GM23248 (cell line): ENCODE measurements at regions not wholly inside any gene's neighbourhood (a gene's known extent, or its start where the extent isn't known, plus 50 kb on each side); places are given as distances from the start of the nearest gene placed in this dataset.

Experiments
- DNase-seq: peaks from one replicate; pipeline ENCODE4 v3.0.0-alpha.2; 2015
- H2AFZ ChIP-seq: fragments of 200-600 bp; sonication (generic); 2 replicates; pipeline ENCODE4 v1.6.1; 2016; ENCODE audit warnings: antibody characterized with exemption
- H3F3A ChIP-seq: fragments of 200-600 bp; sonication (generic); 2 replicates; pipeline ENCODE4 v1.6.1; 2016; ENCODE audit warnings: mild to moderate bottlenecking, antibody characterized with exemption, mixed run types; ENCODE audit not compliant: insufficient read depth
- H3K27ac ChIP-seq: fragments of 200-600 bp; sonication (generic); 2 replicates; pipeline ENCODE4 v1.5.1; 2016; ENCODE audit warnings: mild to moderate bottlenecking
- H3K27me3 ChIP-seq: fragments of 200-600 bp; sonication (generic); replicated peaks from 2 replicates; pipeline ENCODE4 v1.6.1; 2016; ENCODE audit warnings: mild to moderate bottlenecking; ENCODE audit not compliant: insufficient read depth
- H3K36me3 ChIP-seq: fragments of 200-600 bp; sonication (generic); 2 replicates; pipeline ENCODE4 v1.6.1; 2016; ENCODE audit warnings: low read depth, mild to moderate bottlenecking
- H3K4me1 ChIP-seq: fragments of 200-600 bp; sonication (generic); 2 replicates; pipeline ENCODE4 v1.6.1; 2016; ENCODE audit warnings: mild to moderate bottlenecking; ENCODE audit not compliant: insufficient read depth
- H3K4me2 ChIP-seq: fragments of 200-600 bp; sonication (generic); one replicate; pipeline ENCODE4 v1.6.1; 2016; ENCODE audit warnings: mild to moderate bottlenecking; ENCODE audit not compliant: unreplicated experiment
- H3K4me3 ChIP-seq: fragments of 200-600 bp; sonication (generic); 2 replicates; pipeline ENCODE4 v1.5.1; 2016; ENCODE audit warnings: mild to moderate bottlenecking
- H3K79me2 ChIP-seq: fragments of 200-600 bp; sonication (generic); 2 replicates; pipeline ENCODE4 v1.6.1; 2016; ENCODE audit warnings: mild to moderate bottlenecking; ENCODE audit not compliant: insufficient read depth
- H3K9ac ChIP-seq: fragments of 200-600 bp; sonication (generic); 2 replicates; pipeline ENCODE4 v1.6.1; 2016; ENCODE audit warnings: mild to moderate bottlenecking
- H3K9me2 ChIP-seq: fragments of 200-600 bp; sonication (generic); 2 replicates; pipeline ENCODE4 v1.6.1; 2016; ENCODE audit warnings: mixed run types, mild to moderate bottlenecking, moderate library complexity; ENCODE audit not compliant: insufficient read depth
- H3K9me3 ChIP-seq: fragments of 200-600 bp; sonication (generic); one replicate; pipeline ENCODE4 v1.6.1; 2017; ENCODE audit warnings: low read depth
- H4K20me1 ChIP-seq: fragments of 200-600 bp; sonication (generic); 2 replicates; pipeline ENCODE4 v1.6.0; 2016; ENCODE audit not compliant: insufficient read depth
- EZH2 ChIP-seq: fragments of 200-600 bp; sonication (generic); IDR thresholded peaks from 2 replicates; pipeline ENCODE4 v1.6.1; 2018; ENCODE audit warnings: antibody characterized with exemption, mild to moderate bottlenecking; ENCODE audit not compliant: insufficient read depth, poor library complexity, severe bottlenecking
- EZH2phosphoT487 ChIP-seq: fragments of 200-600 bp; sonication (generic); IDR thresholded peaks from 2 replicates; pipeline ENCODE4 v1.6.1; 2018; ENCODE audit warnings: antibody characterized with exemption, moderate library complexity, mild to moderate bottlenecking, low read depth; ENCODE audit not compliant: insufficient read depth
- WGBS, 2 experiments: methylation state at CpG; one replicate each; pipeline ENCODE4 v1.1.6; 2015 to 2017; ENCODE audit warnings: low lambda C conversion rate in 2 of 2, low coverage in 1 of 2; ENCODE audit errors: missing lambda C conversion rate in 2 of 2; 5-methylcytosine and 5-hydroxymethylcytosine counted together
- in situ Hi-C: fragments of 300-500 bp; cut with MboI; formaldehyde crosslinking; loops from 2 replicates; pipeline ENCODE4 v1.15.0; 2020

GRCh38 chr11:11742486-11742885, 99.3 kb upstream of the USP47 start:
- H3K27me3 ChIP-seq, result no peaks in the 10 kb centered on the region; the same call in 1 of the 2 replicates
- in situ Hi-C loops, result no loop called here
- 76 to 86% methylated on average over 5 of the region's 5 CpGs for WGBS, 2 experiments

GRCh38 chr11:11740836-11741235, 100.9 kb upstream of the USP47 start:
- Histone ChIP-seq H3K4me2 (no peak overlapping the region), H3K79me2 (no peaks in the 10 kb centered on the region), H3K9me3 (no peaks in the 10 kb centered on the region), H3K27me3 (peaks cover 4% of the 10 kb centered on the region; the same call in 1 of the 2 replicates), H3K4me3 (no peak overlapping the region), H3K4me1 (no peaks in the 10 kb centered on the region), H3K27ac (no peak overlapping the region), H3K9me2 (no peaks in the 10 kb centered on the region), H4K20me1 (no peaks in the 10 kb centered on the region), H2AFZ (no peak overlapping the region), H3K9ac (no peak overlapping the region), H3K36me3 (no peaks in the 10 kb centered on the region), H3F3A (no peaks in the 10 kb centered on the region)
- WGBS, 2 experiments, result 9 to 19% methylated on average over 1 of the region's 1 CpG
- in situ Hi-C loops, result no loop called here
- TF ChIP-seq EZH2phosphoT487, result no peak
- TF ChIP-seq EZH2, result no peak
- no peak for DNase-seq

More at GRCh38 chr11:11742486-11742885, 99.3 kb upstream of the USP47 start:
- no peaks in the 10 kb centered on the region for H4K20me1 ChIP-seq
- H3K9ac ChIP-seq, result no peak overlapping the region
- no peaks in the 10 kb centered on the region for H3K9me2 ChIP-seq
- no peak for TF ChIP-seq EZH2
- no peak for TF ChIP-seq EZH2phosphoT487
- H2AFZ ChIP-seq, result no peak overlapping the region
- no peaks in the 10 kb centered on the region for H3F3A ChIP-seq
- H3K79me2 ChIP-seq, result no peaks in the 10 kb centered on the region
- no peaks in the 10 kb centered on the region for H3K4me1 ChIP-seq
- H3K9me3 ChIP-seq, result no peaks in the 10 kb centered on the region
- DNase-seq, result no peak
- no peak overlapping the region for H3K4me3 ChIP-seq
- no peaks in the 10 kb centered on the region for H3K36me3 ChIP-seq
- no peak overlapping the region for H3K27ac ChIP-seq
- no peak overlapping the region for H3K4me2 ChIP-seq

GRCh38 chr11:11740073-11740702, 101.6 kb upstream of the USP47 start:
- H2AFZ ChIP-seq, result no peak overlapping the region
- H3K4me1 ChIP-seq, result no peaks in the 10 kb centered on the region
- DNase-seq, result no peak
- no peaks in the 10 kb centered on the region for H3F3A ChIP-seq
- no peaks in the 10 kb centered on the region for H3K9me2 ChIP-seq
- H4K20me1 ChIP-seq, result no peaks in the 10 kb centered on the region
- H3K9me3 ChIP-seq, result no peaks in the 10 kb centered on the region
- H3K9ac ChIP-seq, result no peak overlapping the region
- H3K79me2 ChIP-seq, result no peaks in the 10 kb centered on the region
- 60 to 64% methylated on average over 6 of the region's 6 CpGs for WGBS, 2 experiments
- no peak overlapping the region for H3K4me3 ChIP-seq
- in situ Hi-C loops, result no loop called here
- peaks cover 4% of the 10 kb centered on the region; the same call in 1 of the 2 replicates for H3K27me3 ChIP-seq
- H3K36me3 ChIP-seq, result no peaks in the 10 kb centered on the region
- no peak overlapping the region for H3K27ac ChIP-seq
- no peak overlapping the region for H3K4me2 ChIP-seq
- TF ChIP-seq EZH2 (no peak), EZH2phosphoT487 (no peak)

GRCh38 chr11:11738370-11738769, 103.4 kb upstream of the USP47 start:
- H3K27me3 ChIP-seq, result peaks cover 4% of the 10 kb centered on the region
- H3K4me3 ChIP-seq, result no peak overlapping the region
- no peaks in the 10 kb centered on the region for H3K4me1 ChIP-seq
- in situ Hi-C loops, result no loop called here
- H3K79me2 ChIP-seq, result no peaks in the 10 kb centered on the region
- no peaks in the 10 kb centered on the region for H3K9me2 ChIP-seq
- no peaks in the 10 kb centered on the region for H3K9me3 ChIP-seq
- H3F3A ChIP-seq, result no peaks in the 10 kb centered on the region
- no peak overlapping the region for H2AFZ ChIP-seq
- H3K4me2 ChIP-seq, result no peak overlapping the region
- no peak overlapping the region for H3K27ac ChIP-seq
- H4K20me1 ChIP-seq, result no peaks in the 10 kb centered on the region
- H3K36me3 ChIP-seq, result no peaks in the 10 kb centered on the region
- TF ChIP-seq EZH2 (no peak), EZH2phosphoT487 (no peak)
- DNase-seq, result no peak
- 60 to 68% methylated on average over 2 of the region's 2 CpGs for WGBS, 2 experiments
- H3K9ac ChIP-seq, result no peak overlapping the region
